ENCODE measurements at regions not wholly inside any gene's neighbourhood (a gene's known extent, or its start where the extent isn't known, plus 50 kb on each side); places are given as distances from the start of the nearest gene placed in this dataset.

DNA sequence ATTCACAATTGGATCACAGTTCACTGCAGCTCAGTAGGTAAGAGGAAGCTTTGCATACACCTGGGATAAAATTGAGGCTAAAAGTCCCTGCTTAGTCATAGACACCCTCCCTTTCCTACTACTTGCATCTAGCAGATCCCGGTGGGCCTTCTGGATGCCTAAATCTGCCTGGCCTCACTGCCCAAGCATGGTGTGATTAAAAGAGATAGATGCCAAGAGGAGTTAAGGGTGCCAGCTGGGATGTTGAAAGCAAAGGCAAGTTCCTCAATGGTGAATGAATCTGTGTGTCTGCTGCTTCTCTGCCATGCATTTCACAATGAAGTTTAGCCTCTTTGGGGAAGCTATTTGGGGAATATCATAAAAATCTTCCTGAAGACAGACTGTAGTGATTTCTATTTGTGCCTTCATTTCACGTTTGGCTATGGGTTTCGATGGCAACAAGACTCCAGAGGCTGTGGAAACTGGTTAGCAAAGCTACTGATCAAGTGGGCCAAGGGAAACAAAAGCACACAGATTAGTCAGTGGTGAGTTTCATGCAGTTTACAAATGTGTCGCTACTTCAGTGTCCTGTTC is 534.0 kb downstream of the ANKRD50 start:
- TF ChIP-seq, protein P1, sequence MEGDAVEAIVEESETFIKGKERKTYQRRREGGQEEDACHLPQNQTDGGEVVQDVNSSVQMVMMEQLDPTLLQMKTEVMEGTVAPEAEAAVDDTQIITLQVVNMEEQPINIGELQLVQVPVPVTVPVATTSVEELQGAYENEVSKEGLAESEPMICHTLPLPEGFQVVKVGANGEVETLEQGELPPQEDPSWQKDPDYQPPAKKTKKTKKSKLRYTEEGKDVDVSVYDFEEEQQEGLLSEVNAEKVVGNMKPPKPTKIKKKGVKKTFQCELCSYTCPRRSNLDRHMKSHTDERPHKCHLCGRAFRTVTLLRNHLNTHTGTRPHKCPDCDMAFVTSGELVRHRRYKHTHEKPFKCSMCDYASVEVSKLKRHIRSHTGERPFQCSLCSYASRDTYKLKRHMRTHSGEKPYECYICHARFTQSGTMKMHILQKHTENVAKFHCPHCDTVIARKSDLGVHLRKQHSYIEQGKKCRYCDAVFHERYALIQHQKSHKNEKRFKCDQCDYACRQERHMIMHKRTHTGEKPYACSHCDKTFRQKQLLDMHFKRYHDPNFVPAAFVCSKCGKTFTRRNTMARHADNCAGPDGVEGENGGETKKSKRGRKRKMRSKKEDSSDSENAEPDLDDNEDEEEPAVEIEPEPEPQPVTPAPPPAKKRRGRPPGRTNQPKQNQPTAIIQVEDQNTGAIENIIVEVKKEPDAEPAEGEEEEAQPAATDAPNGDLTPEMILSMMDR (optimal IDR thresholded peaks at IDR 0.05 in 1 of 3, IDR thresholded peaks at IDR 0.05 in 1 of 3, conservative IDR thresholded peaks at IDR 0.05 in 1 of 3; ENCODE audit: extremely low read depth in 1 of 3, insufficient read depth in 2 of 3, low read length in 3 of 3), result no peak
- TF ChIP-seq EZH2 (IDR thresholded peaks at IDR 0.05; ENCODE audit: low read length), result no peak
